ENCODE measurements at regions not wholly inside any gene's neighbourhood (a gene's known extent, or its start where the extent isn't known, plus 50 kb on each side); places are given as distances from the start of the nearest gene placed in this dataset.

GRCh38 chr1:239816081-239816782, 275.5 kb upstream of the FMN2 start:
- Mint-ChIP-seq H3K36me3 (ENCODE audit: low read depth) (no peaks in the 10 kb centered on the region), H3K4me3 (no peak overlapping the region)
- no peak for DNase-seq (ENCODE audit: low spot score)

GRCh38 chr1:239817276-239817675, 274.4 kb upstream of the FMN2 start:
- no peak for DNase-seq (ENCODE audit: low spot score)
- H3K27ac Mint-ChIP-seq = no peak overlapping the region
- H3K9me3 Mint-ChIP-seq = no peaks in the 10 kb centered on the region
- H3K4me3 Mint-ChIP-seq = no peak overlapping the region
- peaks cover 10% of the 10 kb centered on the region for H3K4me1 Mint-ChIP-seq (ENCODE audit: low read depth)
- no peaks in the 10 kb centered on the region for H3K36me3 Mint-ChIP-seq (ENCODE audit: low read depth)
- H3K27me3 Mint-ChIP-seq (ENCODE audit: low read depth) = no peaks in the 10 kb centered on the region

More at GRCh38 chr1:239816081-239816782, 275.5 kb upstream of the FMN2 start:
- Mint-ChIP-seq H3K9me3 (no peaks in the 10 kb centered on the region), H3K27ac (no peak overlapping the region), H3K27me3 (ENCODE audit: low read depth) (no peaks in the 10 kb centered on the region), H3K4me1 (ENCODE audit: low read depth) (peaks cover 15% of the 10 kb centered on the region)

- Mint-ChIP-seq H3K4me3 (no peak overlapping the region), H3K27ac (no peak overlapping the region), H3K27me3 (ENCODE audit: low read depth) (no peaks in the 10 kb centered on the region), H3K9me3 (no peaks in the 10 kb centered on the region), H3K4me1 (ENCODE audit: low read depth) (peaks cover 10% of the 10 kb centered on the region), H3K36me3 (ENCODE audit: low read depth) (no peaks in the 10 kb centered on the region)
- DNase-seq (ENCODE audit: low spot score) = no peak
These were observed 273.9 kb upstream of the FMN2 start for GRCh38 chr1:239817801-239818200.

- H3K9me3 Mint-ChIP-seq = no peaks in the 10 kb centered on the region
- no peaks in the 10 kb centered on the region for H3K36me3 Mint-ChIP-seq (ENCODE audit: low read depth)
- no peaks in the 10 kb centered on the region for H3K27me3 Mint-ChIP-seq (ENCODE audit: low read depth)
- no peak overlapping the region for H3K27ac Mint-ChIP-seq
- no peak for DNase-seq (ENCODE audit: low spot score)
- H3K4me1 Mint-ChIP-seq (ENCODE audit: low read depth) = peaks cover 9% of the 10 kb centered on the region
- no peak overlapping the region for H3K4me3 Mint-ChIP-seq
These were observed 272.6 kb upstream of the FMN2 start for GRCh38 chr1:239819096-239819495.

GRCh38 chr1:239819756-239820250, 271.9 kb upstream of the FMN2 start:
- H3K4me3 Mint-ChIP-seq = no peak overlapping the region
- no peaks in the 10 kb centered on the region for H3K36me3 Mint-ChIP-seq (ENCODE audit: low read depth)
- peaks cover 4% of the 10 kb centered on the region for H3K4me1 Mint-ChIP-seq (ENCODE audit: low read depth)
- H3K27ac Mint-ChIP-seq = no peak overlapping the region
- H3K9me3 Mint-ChIP-seq = no peaks in the 10 kb centered on the region
- DNase-seq (ENCODE audit: low spot score) = no peak
- H3K27me3 Mint-ChIP-seq (ENCODE audit: low read depth) = no peaks in the 10 kb centered on the region

- H3K36me3 Mint-ChIP-seq (ENCODE audit: low read depth) = no peaks in the 10 kb centered on the region
- H3K4me3 Mint-ChIP-seq = no peak overlapping the region
- no peak overlapping the region for H3K27ac Mint-ChIP-seq
- no peak for DNase-seq (ENCODE audit: low spot score)
- H3K9me3 Mint-ChIP-seq = no peaks in the 10 kb centered on the region
- H3K4me1 Mint-ChIP-seq (ENCODE audit: low read depth) = no peaks in the 10 kb centered on the region
- H3K27me3 Mint-ChIP-seq (ENCODE audit: low read depth) = no peaks in the 10 kb centered on the region
These were observed 267.8 kb upstream of the FMN2 start for GRCh38 chr1:239823852-239824251.

- H3K4me1 Mint-ChIP-seq (ENCODE audit: low read depth) = no peaks in the 10 kb centered on the region
These were observed 265.5 kb upstream of the FMN2 start for GRCh38 chr1:239826211-239826610.

GRCh38 chr1:239826736-239827135, 264.9 kb upstream of the FMN2 start:
- Mint-ChIP-seq H3K36me3 (ENCODE audit: low read depth) (no peaks in the 10 kb centered on the region), H3K27me3 (ENCODE audit: low read depth) (no peaks in the 10 kb centered on the region), H3K27ac (no peak overlapping the region)

More at GRCh38 chr1:239826211-239826610, 265.5 kb upstream of the FMN2 start:
- Mint-ChIP-seq H3K36me3 (ENCODE audit: low read depth) (no peaks in the 10 kb centered on the region), H3K27me3 (ENCODE audit: low read depth) (no peaks in the 10 kb centered on the region), H3K27ac (no peak overlapping the region), H3K9me3 (no peaks in the 10 kb centered on the region), H3K4me3 (no peak overlapping the region)
- no peak for DNase-seq (ENCODE audit: low spot score)

GRCh38 chr1:239829535-239829934, 262.1 kb upstream of the FMN2 start:
- no peak for DNase-seq (ENCODE audit: low spot score)
- Mint-ChIP-seq H3K9me3 (no peaks in the 10 kb centered on the region), H3K36me3 (ENCODE audit: low read depth) (no peaks in the 10 kb centered on the region), H3K27me3 (ENCODE audit: low read depth) (no peaks in the 10 kb centered on the region), H3K27ac (no peak overlapping the region), H3K4me1 (ENCODE audit: low read depth) (no peaks in the 10 kb centered on the region), H3K4me3 (no peak overlapping the region)

More at GRCh38 chr1:239826736-239827135, 264.9 kb upstream of the FMN2 start:
- Mint-ChIP-seq H3K4me3 (no peak overlapping the region), H3K4me1 (ENCODE audit: low read depth) (no peaks in the 10 kb centered on the region), H3K9me3 (no peaks in the 10 kb centered on the region)
- DNase-seq (ENCODE audit: low spot score) = no peak

GRCh38 chr1:239831577-239832355, 259.9 kb upstream of the FMN2 start:
- H3K4me3 Mint-ChIP-seq = no peak overlapping the region
- no peaks in the 10 kb centered on the region for H3K9me3 Mint-ChIP-seq
- no peaks in the 10 kb centered on the region for H3K36me3 Mint-ChIP-seq (ENCODE audit: low read depth)
- no peak overlapping the region for H3K27ac Mint-ChIP-seq
- H3K27me3 Mint-ChIP-seq (ENCODE audit: low read depth) = no peaks in the 10 kb centered on the region
- no peak for DNase-seq (ENCODE audit: low spot score)
- no peaks in the 10 kb centered on the region for H3K4me1 Mint-ChIP-seq (ENCODE audit: low read depth)

GRCh38 chr1:239833723-239834122, 258.0 kb upstream of the FMN2 start:
- Mint-ChIP-seq H3K4me1 (ENCODE audit: low read depth) (no peaks in the 10 kb centered on the region), H3K27ac (no peak overlapping the region), H3K36me3 (ENCODE audit: low read depth) (no peaks in the 10 kb centered on the region), H3K27me3 (ENCODE audit: low read depth) (no peaks in the 10 kb centered on the region), H3K4me3 (no peak overlapping the region), H3K9me3 (no peaks in the 10 kb centered on the region)
- DNase-seq (ENCODE audit: low spot score) = no peak

- no peak overlapping the region for H3K27ac Mint-ChIP-seq
- H3K4me1 Mint-ChIP-seq (ENCODE audit: low read depth) = no peaks in the 10 kb centered on the region
- no peaks in the 10 kb centered on the region for H3K36me3 Mint-ChIP-seq (ENCODE audit: low read depth)
- no peak overlapping the region for H3K4me3 Mint-ChIP-seq
- no peaks in the 10 kb centered on the region for H3K9me3 Mint-ChIP-seq
- no peak for DNase-seq (ENCODE audit: low spot score)
- no peaks in the 10 kb centered on the region for H3K27me3 Mint-ChIP-seq (ENCODE audit: low read depth)
These were observed 255.7 kb upstream of the FMN2 start for GRCh38 chr1:239835946-239836440.

- Mint-ChIP-seq H3K4me1 (ENCODE audit: low read depth) (no peaks in the 10 kb centered on the region), H3K36me3 (ENCODE audit: low read depth) (no peaks in the 10 kb centered on the region), H3K27me3 (ENCODE audit: low read depth) (no peaks in the 10 kb centered on the region), H3K4me3 (no peak overlapping the region), H3K27ac (no peak overlapping the region), H3K9me3 (no peaks in the 10 kb centered on the region)
- no peak for DNase-seq (ENCODE audit: low spot score)
These were observed 251.3 kb upstream of the FMN2 start for GRCh38 chr1:239840336-239840735.

- Mint-ChIP-seq H3K4me1 (ENCODE audit: low read depth) (no peaks in the 10 kb centered on the region), H3K27me3 (ENCODE audit: low read depth) (no peaks in the 10 kb centered on the region), H3K4me3 (no peak overlapping the region), H3K27ac (no peak overlapping the region), H3K36me3 (ENCODE audit: low read depth) (no peaks in the 10 kb centered on the region), H3K9me3 (no peaks in the 10 kb centered on the region)
- DNase-seq (ENCODE audit: low spot score) = no peak
These were observed 250.9 kb upstream of the FMN2 start for GRCh38 chr1:239840790-239841189.

All from T-helper 2 cell treated with Interferon-gamma antibody and Interleukin-4, amounts not matched to agents 5 μg/mL and 100 μg/mL, for 36 hours (primary cell).